NT2/D1 (cell line): ENCODE measurements at regions not wholly inside any gene's neighbourhood (a gene's known extent, or its start where the extent isn't known, plus 50 kb on each side); places are given as distances from the start of the nearest gene placed in this dataset.

Experiments used
- YY1 ChIP-seq: IDR thresholded peaks from 2 replicates; pipeline ENCODE4 v1.6.1; 2011; ENCODE audit not compliant: insufficient read length, insufficient read depth
- ZNF274 ChIP-seq: IDR thresholded peaks from 2 replicates; pipeline ENCODE4 v1.6.1; 2011; ENCODE audit warnings: mild to moderate bottlenecking, low read depth, low read length

GRCh38 chr11:122020902-122021301 lies 95.1 kb downstream of the BLID start:
- no peak for TF ChIP-seq YY1
- no peak for TF ChIP-seq ZNF274
